ENCODE measurements at regions not wholly inside any gene's neighbourhood (a gene's known extent, or its start where the extent isn't known, plus 50 kb on each side); places are given as distances from the start of the nearest gene placed in this dataset.

GRCh38 chr10:89963451-89964102 lies 262.2 kb downstream of the KIF20B start:
- Mint-ChIP-seq H3K4me1 (ENCODE audit: low read depth) (no peaks in the 10 kb centered on the region), H3K27me3 (no peaks in the 10 kb centered on the region), H3K27ac (no peak overlapping the region), H3K36me3 (ENCODE audit: insufficient read depth) (no peaks in the 10 kb centered on the region), H3K4me3 (ENCODE audit: low read depth) (no peak overlapping the region), H3K9me3 (ENCODE audit: low read depth) (no peaks in the 10 kb centered on the region)
- TF ChIP-seq, protein P1, sequence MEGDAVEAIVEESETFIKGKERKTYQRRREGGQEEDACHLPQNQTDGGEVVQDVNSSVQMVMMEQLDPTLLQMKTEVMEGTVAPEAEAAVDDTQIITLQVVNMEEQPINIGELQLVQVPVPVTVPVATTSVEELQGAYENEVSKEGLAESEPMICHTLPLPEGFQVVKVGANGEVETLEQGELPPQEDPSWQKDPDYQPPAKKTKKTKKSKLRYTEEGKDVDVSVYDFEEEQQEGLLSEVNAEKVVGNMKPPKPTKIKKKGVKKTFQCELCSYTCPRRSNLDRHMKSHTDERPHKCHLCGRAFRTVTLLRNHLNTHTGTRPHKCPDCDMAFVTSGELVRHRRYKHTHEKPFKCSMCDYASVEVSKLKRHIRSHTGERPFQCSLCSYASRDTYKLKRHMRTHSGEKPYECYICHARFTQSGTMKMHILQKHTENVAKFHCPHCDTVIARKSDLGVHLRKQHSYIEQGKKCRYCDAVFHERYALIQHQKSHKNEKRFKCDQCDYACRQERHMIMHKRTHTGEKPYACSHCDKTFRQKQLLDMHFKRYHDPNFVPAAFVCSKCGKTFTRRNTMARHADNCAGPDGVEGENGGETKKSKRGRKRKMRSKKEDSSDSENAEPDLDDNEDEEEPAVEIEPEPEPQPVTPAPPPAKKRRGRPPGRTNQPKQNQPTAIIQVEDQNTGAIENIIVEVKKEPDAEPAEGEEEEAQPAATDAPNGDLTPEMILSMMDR (IDR thresholded peaks at IDR 0.05; ENCODE audit: unreplicated experiment) = no peak
- DNase-seq (ENCODE audit: low spot score, unreplicated experiment) = no peak

- Mint-ChIP-seq H3K4me3 (ENCODE audit: low read depth) (no peak overlapping the region), H3K36me3 (ENCODE audit: insufficient read depth) (no peaks in the 10 kb centered on the region), H3K27me3 (no peaks in the 10 kb centered on the region), H3K4me1 (ENCODE audit: low read depth) (no peaks in the 10 kb centered on the region), H3K9me3 (ENCODE audit: low read depth) (no peaks in the 10 kb centered on the region), H3K27ac (no peak overlapping the region)
- TF ChIP-seq, protein P1 (IDR thresholded peaks at IDR 0.05; ENCODE audit: unreplicated experiment) = no peak
- no peak for DNase-seq (ENCODE audit: low spot score, unreplicated experiment)
Measured at GRCh38 chr10:89966211-89966610, 264.8 kb downstream of the KIF20B start.

- H3K4me1 Mint-ChIP-seq (ENCODE audit: low read depth) = peaks cover 7% of the 10 kb centered on the region
- no peak overlapping the region for H3K27ac Mint-ChIP-seq
- H3K4me3 Mint-ChIP-seq (ENCODE audit: low read depth) = no peak overlapping the region
- no peaks in the 10 kb centered on the region for H3K36me3 Mint-ChIP-seq (ENCODE audit: insufficient read depth)
- DNase-seq (ENCODE audit: low spot score, unreplicated experiment) = no peak
- no peaks in the 10 kb centered on the region for H3K9me3 Mint-ChIP-seq (ENCODE audit: low read depth)
- H3K27me3 Mint-ChIP-seq = no peaks in the 10 kb centered on the region
- TF ChIP-seq, protein P1 (IDR thresholded peaks at IDR 0.05; ENCODE audit: unreplicated experiment) = no peak
Measured at GRCh38 chr10:89973326-89973725, 271.9 kb downstream of the KIF20B start.

- Mint-ChIP-seq H3K36me3 (ENCODE audit: insufficient read depth) (no peaks in the 10 kb centered on the region), H3K27me3 (no peaks in the 10 kb centered on the region), H3K4me3 (ENCODE audit: low read depth) (no peak overlapping the region), H3K27ac (no peak overlapping the region), H3K9me3 (ENCODE audit: low read depth) (no peaks in the 10 kb centered on the region), H3K4me1 (ENCODE audit: low read depth) (peaks cover 7% of the 10 kb centered on the region)
- no peak for DNase-seq (ENCODE audit: low spot score, unreplicated experiment)
- TF ChIP-seq, protein P1 (IDR thresholded peaks at IDR 0.05; ENCODE audit: unreplicated experiment) = no peak
Measured at GRCh38 chr10:89975071-89975470, 273.7 kb downstream of the KIF20B start.

DNA sequence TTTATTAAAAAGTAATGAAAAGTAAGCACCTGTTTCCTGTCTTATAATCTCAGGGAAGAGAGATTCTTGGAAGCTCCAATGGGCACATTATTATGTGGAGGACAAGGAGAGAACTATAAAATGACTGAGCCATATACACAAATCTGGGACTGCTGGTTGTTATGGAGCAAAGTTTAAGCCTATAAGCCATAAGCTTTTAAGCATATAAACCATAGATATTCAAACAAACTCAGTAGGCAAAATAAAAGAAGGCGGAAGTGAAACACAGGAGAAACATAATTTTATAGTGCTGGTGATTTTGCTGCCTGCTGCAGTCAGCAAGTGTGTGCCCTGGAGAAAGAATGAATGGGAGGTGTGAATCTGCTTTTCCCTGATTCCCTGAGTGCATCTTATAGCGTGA lies 274.4 kb downstream of the KIF20B start:
- no peaks in the 10 kb centered on the region for H3K9me3 Mint-ChIP-seq (ENCODE audit: low read depth)
- no peak overlapping the region for H3K27ac Mint-ChIP-seq
- H3K4me3 Mint-ChIP-seq (ENCODE audit: low read depth) = no peak overlapping the region
- no peaks in the 10 kb centered on the region for H3K36me3 Mint-ChIP-seq (ENCODE audit: insufficient read depth)
- DNase-seq (ENCODE audit: low spot score, unreplicated experiment) = no peak
- peaks cover 7% of the 10 kb centered on the region for H3K4me1 Mint-ChIP-seq (ENCODE audit: low read depth)
- TF ChIP-seq, protein P1 (IDR thresholded peaks at IDR 0.05; ENCODE audit: unreplicated experiment) = no peak
- H3K27me3 Mint-ChIP-seq = no peaks in the 10 kb centered on the region
